Peyer's patch (tissue), 4 donors: ENCODE measurements at regions not wholly inside any gene's neighbourhood (a gene's known extent, or its start where the extent isn't known, plus 50 kb on each side); places are given as distances from the start of the nearest gene placed in this dataset.

Source experiments
- CTCF ChIP-seq, 6 experiments: fragments of 450-650 bp in 4 of 6; fragments of 200-600 bp in 2 of 6; sonication (generic) in 1 of 6; IDR thresholded peaks; one replicate each; pipeline ENCODE4 v1.5.1; 2017 to 2019; ENCODE audit warnings: antibody characterized with exemption in 6 of 6, mild to moderate bottlenecking in 3 of 6, moderate library complexity in 1 of 6
- POLR2A ChIP-seq, 2 donors: fragments of 450-650 bp; IDR thresholded peaks; one replicate each; pipeline ENCODE4 v1.5.1; 2017; ENCODE audit warnings: antibody characterized with exemption in 2 of 2, mild to moderate bottlenecking in 2 of 2, moderate library complexity in 2 of 2

DNA sequence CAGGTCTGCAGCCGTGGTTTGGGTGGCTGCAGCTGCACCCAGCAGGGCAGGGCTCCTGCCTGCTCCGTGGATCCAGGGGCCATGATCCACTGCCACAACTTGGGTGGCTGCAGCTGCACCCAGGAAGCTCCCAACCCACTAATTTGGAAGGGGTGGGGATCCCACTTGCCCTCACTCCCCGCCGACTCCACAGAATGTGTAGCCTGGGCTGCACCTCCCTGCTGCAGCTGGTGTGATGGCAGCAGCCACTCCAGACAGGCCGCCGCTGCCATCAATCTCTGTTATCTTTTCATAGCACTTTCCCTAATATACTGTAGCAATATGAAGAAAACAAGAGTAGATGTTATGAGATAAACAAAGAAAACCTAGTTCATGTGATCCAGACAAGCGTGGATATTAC, 137.8 kb upstream of the CNTN3 start:
- TF ChIP-seq POLR2A (IDR thresholded peaks at IDR 0.05) (no peak), CTCF (IDR thresholded peaks at IDR 0.05) (no peak)
